Stimulated activated CD4-positive, alpha-beta T cell treated with anti-CD3 and anti-CD28 coated beads, Interleukin-12 subunit alpha, Interleukin-12 subunit beta, amount 100 ng/mL, for 24 hours (primary cell): ENCODE measurements at regions not wholly inside any gene's neighbourhood (a gene's known extent, or its start where the extent isn't known, plus 50 kb on each side); places are given as distances from the start of the nearest gene placed in this dataset.
"Not testable (repeated sequence)": the region's sequence is repeated elsewhere in the genome, so short reads cannot be mapped to it uniquely, and the experiment has no call there.

Source experiments
- DNase-seq, 2 experiments: peaks; one replicate each; pipeline ENCODE4 v3.0.0-alpha.2; 2020; ENCODE audit warnings: low read depth in 2 of 2

DNA sequence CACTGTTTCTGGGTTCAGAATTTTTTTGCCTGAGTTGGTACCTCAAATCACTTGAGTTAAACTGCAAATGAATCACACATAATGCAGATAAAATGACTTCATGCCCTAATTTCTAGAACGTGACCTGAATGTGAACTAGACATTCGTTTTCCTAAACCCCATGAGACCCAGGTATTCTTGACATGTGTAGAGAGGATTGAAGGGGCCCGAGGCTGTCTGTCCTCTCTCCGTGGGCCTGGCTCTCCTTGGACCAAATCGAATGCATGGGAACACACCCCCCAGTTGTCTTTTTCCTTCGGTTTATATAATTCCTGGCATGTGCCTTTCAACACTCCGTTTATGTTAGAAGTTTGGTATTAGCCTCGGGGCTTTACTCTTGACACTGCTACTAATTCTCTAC, 262.4 kb upstream of the PLGLB2 start:
- not testable (repeated sequence) for DNase-seq

- DNase-seq: not testable (repeated sequence)
These were observed 262.0 kb upstream of the PLGLB2 start for GRCh38 chr2:87485884-87486283.

DNA sequence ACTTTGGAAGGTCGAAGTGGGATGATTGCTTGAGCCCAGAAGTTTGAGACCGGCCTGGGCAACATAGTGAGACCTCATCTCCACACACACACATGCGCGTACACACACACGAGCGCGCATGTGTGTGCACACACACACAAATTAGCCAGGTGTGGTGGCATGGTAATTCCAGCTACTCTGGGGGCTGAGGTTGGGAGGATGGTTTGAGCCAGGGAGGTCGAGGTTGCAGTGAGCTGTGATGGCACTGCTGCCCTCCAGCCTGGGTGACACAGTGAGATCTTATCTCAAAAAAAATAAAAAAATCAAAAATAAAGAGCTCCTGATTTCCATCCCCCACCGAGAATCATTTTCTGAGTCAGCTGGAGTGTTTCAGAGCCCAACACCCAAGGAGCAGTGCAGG, 261.5 kb upstream of the PLGLB2 start:
- not testable (repeated sequence) for DNase-seq

DNA sequence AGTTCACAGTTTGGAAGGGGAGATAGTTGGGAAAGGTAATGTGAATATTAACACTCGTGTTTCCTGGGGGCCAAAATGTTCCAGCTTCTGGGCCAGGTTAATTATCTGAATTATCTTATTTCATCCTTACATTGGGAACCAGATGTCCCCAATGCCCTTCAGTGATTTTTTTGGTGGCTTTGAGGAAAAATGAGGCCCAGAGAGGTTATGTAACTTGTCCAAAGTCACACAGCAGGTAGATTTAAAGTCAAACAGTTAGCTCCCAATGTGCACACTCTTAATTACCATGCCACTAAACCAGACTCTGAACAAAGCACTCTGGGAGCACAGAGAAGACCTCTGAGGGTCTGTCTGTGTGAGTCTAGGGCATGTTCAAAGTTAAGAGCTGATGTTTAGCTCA, 259.9 kb upstream of the PLGLB2 start:
- DNase-seq: not testable (repeated sequence)

- not testable (repeated sequence) for DNase-seq
These were observed 258.9 kb upstream of the PLGLB2 start for GRCh38 chr2:87488991-87489390.

- DNase-seq: not testable (repeated sequence)
These were observed 253.0 kb upstream of the PLGLB2 start for GRCh38 chr2:87494846-87495245.

DNA sequence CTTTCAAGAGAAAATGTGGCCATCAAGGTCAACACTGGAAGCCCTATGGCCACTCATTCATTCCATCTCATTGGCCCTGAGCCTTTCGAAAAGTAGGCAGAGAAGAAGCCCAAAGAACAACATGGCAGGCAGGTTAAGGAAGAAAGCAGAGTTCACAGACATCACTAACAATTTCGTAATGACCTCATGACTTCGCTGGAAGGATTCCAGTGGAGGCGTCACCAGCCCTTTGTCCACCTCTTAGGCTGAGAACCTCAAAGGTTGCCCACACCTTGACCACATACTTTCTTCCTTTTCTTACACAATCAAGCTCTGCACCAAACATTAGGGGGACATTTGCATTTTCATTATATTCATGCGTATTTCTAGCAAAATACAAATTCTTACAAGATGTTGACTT, 252.4 kb upstream of the PLGLB2 start:
- DNase-seq: not testable (repeated sequence)

DNA sequence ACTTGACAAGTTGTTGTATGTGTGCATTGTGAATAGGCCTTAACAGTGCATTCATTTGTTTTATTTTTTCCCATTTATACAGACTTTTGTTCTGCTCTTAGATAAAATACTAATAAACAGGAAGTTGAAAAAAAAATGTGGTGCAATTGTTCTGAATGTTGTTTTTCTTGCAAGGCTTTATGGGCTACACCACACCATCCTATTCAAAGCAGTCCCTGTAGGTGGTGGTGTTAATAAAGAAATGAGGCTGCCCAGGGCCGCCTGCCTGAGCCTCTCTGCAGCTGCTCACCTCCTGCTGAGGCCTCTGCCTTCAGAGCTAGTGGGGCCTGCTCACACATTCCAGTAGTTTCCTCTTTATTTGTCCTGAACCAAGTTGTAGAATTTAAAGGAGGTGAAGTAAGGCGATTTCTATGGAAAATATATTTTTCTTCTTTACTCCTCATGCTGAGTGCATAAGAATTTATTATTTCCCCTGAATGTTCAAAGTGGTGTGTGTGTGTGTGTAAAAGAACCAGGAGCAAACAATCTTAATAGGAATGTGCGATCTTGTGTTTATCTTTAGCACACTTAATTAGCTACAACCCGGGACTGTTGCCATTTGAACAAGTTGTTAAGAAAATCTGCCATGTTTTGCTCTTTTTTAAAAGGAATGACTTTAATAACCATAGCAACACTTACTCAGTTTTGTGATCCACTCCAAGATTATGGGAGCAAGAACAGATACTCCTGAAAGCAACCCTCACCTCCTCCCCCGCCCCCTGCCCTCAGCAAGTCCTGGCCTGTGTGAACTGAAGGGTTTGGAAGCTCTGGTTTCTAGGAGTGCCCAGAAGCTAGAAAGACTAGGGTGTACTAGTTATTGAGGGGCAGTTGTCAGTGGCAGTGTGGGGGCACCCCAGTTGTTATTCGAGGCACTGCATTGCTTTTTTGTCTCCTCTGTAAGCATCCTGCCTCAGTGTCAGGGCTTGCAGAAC, 251.6 kb upstream of the PLGLB2 start:
- not testable (repeated sequence) for DNase-seq

GRCh38 chr2:87497135-87497534, 250.8 kb upstream of the PLGLB2 start:
- DNase-seq: not testable (repeated sequence)

GRCh38 chr2:87497700-87498099, 250.2 kb upstream of the PLGLB2 start:
- DNase-seq: not testable (repeated sequence)

DNA sequence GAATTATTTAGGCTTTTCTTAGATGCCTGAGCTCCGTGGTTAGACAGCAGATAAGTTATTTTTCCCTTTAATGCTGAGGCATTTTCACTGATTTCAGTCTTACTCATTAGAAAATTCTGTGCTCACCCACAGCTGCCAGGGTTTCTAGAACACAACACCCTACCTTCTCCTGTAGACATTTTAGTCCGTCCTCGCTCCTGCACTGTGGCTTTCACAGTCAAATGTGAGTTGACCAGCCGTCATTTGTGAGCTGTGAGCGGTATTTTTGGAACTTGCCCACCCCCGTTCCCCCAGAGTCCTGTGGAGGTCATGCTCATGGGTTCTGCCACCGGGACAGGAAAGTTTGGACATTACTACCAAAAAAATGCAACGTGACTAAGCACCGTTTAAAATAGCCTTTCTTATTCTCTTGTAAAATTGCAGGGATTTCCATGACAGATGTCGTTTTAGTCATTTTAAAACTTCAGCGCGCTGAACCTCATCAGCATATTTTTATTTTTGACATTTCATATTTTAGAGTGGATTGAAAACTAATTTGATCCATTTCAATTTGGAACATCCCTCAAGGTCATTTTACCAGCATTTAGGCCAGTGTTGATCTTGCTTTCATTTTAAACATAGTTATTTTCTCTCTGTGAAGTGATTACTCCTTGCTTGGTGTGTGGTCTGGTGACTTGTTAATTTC, 249.6 kb upstream of the PLGLB2 start:
- not testable (repeated sequence) for DNase-seq

DNA sequence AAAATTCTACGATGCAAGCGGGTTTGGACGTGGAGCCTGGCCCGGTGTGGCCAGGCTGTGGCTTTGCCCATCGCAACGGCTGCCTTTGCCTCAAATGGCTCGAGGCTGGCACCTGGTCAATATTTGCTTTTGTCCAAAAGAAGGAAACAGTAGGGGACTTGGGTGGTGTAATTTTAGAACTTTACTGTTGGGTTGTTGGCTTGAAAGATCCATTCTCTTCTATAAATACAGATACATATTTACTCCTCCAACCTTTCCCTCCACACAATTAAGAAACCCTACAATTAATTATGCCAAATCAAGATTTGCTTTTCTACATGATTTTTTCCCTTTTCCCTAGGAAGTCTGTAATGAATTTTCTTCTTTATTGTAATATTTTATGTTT, 249.0 kb upstream of the PLGLB2 start:
- not testable (repeated sequence) for DNase-seq

DNA sequence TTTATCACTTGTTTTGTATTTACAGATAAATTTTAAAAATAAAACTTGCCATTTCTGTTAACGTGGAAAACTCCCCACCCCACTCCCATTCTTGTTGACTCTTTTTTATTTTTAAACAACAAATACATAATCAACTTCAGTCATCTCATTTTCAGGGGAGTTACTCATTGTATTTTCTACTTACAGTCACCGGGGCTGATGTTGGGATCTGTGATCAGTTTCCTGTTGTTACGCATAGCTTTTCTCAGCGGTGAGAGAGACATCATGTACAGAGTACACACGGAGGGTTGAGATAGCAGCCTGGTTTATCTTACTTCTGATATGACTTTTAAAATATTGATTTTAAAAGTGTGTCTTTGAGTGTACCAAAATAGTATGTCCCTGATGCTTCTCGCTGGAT, 248.0 kb upstream of the PLGLB2 start:
- not testable (repeated sequence) for DNase-seq

GRCh38 chr2:87500421-87500820, 247.5 kb upstream of the PLGLB2 start:
- DNase-seq: not testable (repeated sequence)

GRCh38 chr2:87500951-87501350, 246.9 kb upstream of the PLGLB2 start:
- DNase-seq: not testable (repeated sequence)

GRCh38 chr2:87502948-87503347, 244.9 kb upstream of the PLGLB2 start:
- DNase-seq: not testable (repeated sequence)

DNA sequence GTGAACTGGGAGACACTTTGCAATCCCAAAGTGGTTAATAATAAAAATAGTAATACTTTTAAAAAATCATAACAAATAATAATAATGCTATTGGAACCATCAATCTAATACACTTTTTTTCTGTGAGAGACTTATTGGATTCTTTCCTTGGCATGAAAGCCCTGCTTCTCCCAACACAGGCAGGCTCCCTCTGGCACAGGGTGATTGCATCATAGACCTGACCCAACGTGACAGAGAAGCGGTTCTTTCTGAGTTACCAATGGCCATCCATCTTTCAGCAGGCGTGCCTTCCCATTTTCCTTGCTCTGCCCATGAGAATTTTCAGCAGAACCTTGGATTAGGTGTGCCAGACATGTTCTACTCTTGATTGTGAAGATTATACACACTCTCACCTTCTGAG, 242.6 kb upstream of the PLGLB2 start:
- not testable (repeated sequence) for DNase-seq

GRCh38 chr2:87505909-87506308, 242.0 kb upstream of the PLGLB2 start:
- not testable (repeated sequence) for DNase-seq

DNA sequence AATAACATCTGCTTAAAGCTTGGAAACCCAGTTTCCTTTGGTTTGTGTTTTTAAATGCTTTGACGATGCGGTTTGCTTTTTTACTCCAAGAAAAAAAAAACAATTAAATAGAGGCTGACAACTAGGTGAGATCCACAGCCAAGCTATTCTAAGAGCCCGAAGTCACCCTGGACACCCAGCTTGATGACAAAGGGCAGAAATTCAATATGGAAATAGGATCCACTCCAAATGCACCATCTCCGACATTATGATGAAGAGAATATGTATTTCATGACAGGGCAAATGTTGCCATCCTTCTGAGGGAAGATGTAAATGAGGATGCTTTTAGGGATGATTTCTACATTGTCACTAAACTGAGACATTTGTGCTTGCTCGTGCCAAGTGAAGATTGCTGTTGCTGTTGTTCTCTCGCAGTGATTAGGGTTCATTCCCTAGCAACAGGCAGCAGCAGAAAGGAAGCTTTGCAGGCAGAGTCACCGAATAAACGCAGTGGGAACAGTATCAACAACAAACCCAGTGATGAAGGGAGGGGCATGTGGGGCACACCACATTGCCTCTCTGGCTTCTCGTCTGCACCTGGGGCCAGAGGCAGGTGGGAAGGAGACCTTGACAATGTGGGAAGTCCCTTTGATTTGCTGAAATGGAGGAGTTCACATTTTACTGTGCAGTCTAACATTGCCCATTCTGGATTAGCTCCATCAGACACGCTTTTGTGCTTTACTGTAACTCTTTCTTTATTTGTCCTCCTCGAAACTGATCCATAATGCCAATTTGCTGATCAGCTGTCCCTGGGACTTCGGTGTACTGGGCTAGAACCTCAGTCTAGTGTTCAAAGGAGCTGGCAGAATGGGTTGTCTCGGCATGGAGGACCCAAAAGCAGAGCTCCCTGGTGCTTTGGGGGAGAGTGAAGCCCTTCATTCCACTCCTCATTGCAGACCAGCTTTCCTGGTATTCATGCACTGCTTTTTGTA, 240.2 kb upstream of the PLGLB2 start:
- not testable (repeated sequence) for DNase-seq

- DNase-seq: not testable (repeated sequence)
These were observed 236.6 kb upstream of the PLGLB2 start for GRCh38 chr2:87511195-87511778.
